ENCODE measurements at regions not wholly inside any gene's neighbourhood (a gene's known extent, or its start where the extent isn't known, plus 50 kb on each side); places are given as distances from the start of the nearest gene placed in this dataset.

- TF ChIP-seq ZNF10 (CRISPR knock-in tag; IDR thresholded peaks at IDR 0.05; ENCODE audit: borderline replicate concordance, low read depth) (no peak), FOXO1 (CRISPR knock-in tag; IDR thresholded peaks at IDR 0.05) (peak; percentile 69; the same call in 1 of the 2 replicates), SRSF9 (IDR thresholded peaks at IDR 0.05; ENCODE audit: borderline replicate concordance, insufficient read depth, low read depth, low read length, poor library complexity, severe bottlenecking) (no peak), ZFYVE20 (CRISPR knock-in tag; IDR thresholded peaks at IDR 0.05; ENCODE audit: borderline replicate concordance, low read depth) (no peak), ZNF615 (CRISPR knock-in tag; IDR thresholded peaks at IDR 0.05; ENCODE audit: borderline replicate concordance) (peak; percentile 77; the same call in 1 of the 2 replicates), HDAC1 (CRISPR knock-in tag; IDR thresholded peaks at IDR 0.05) (no peak), PHF20 (CRISPR knock-in tag; IDR thresholded peaks at IDR 0.05) (no peak), MAFK (conservative IDR thresholded peaks at IDR 0.05 in 1 of 2, IDR thresholded peaks at IDR 0.05 in 1 of 2; ENCODE audit: low read length in 2 of 2) (no peak), ZNF180 (CRISPR knock-in tag; IDR thresholded peaks at IDR 0.05; ENCODE audit: borderline replicate concordance, low read depth) (no peak), ZNF280B (CRISPR knock-in tag; IDR thresholded peaks at IDR 0.05; ENCODE audit: borderline replicate concordance) (peak; percentile 88; the same call in 1 of the 2 replicates), KMT2A (CRISPR knock-in tag; IDR thresholded peaks at IDR 0.05) (peak; percentile 42; the same call in 1 of the 2 replicates), PATZ1 (CRISPR knock-in tag; IDR thresholded peaks at IDR 0.05) (peak; percentile 36; the same call in 1 of the 2 replicates), GATA4 (IDR thresholded peaks at IDR 0.05; ENCODE audit: borderline replicate concordance, low read depth) (no peak), HOXA9 (CRISPR knock-in tag; IDR thresholded peaks at IDR 0.05; ENCODE audit: borderline replicate concordance) (no peak; the same call in 1 of the 2 replicates), RNF2 (conservative IDR thresholded peaks at IDR 0.05; ENCODE audit: low read depth) (peak; percentile 80; the same call in 1 of the 2 replicates), TRIM24 (CRISPR knock-in tag; IDR thresholded peaks at IDR 0.05) (no peak), CREB3 (CRISPR knock-in tag; IDR thresholded peaks at IDR 0.05) (peak; percentile 81; the same call in 1 of the 2 replicates), ZNF350 (CRISPR knock-in tag; IDR thresholded peaks at IDR 0.05; ENCODE audit: borderline replicate concordance, low read depth) (peak; percentile 88), CCDC6 (CRISPR knock-in tag; IDR thresholded peaks at IDR 0.05) (peak; percentile 89; the same call in 1 of the 2 replicates), CEBPB (IDR thresholded peaks at IDR 0.05; ENCODE audit: borderline replicate concordance, low read depth, low read length) (peak; percentile 92), ZNF335 (CRISPR knock-in tag; IDR thresholded peaks at IDR 0.05) (peak; percentile 79; the same call in 1 of the 2 replicates), ZNF841 (CRISPR knock-in tag; IDR thresholded peaks at IDR 0.05; ENCODE audit: borderline replicate concordance) (no peak), CREB1 (IDR thresholded peaks at IDR 0.05) (no peak), CREB1 (CRISPR knock-in tag; IDR thresholded peaks at IDR 0.05) (0 out of 2 replicates have a peak, but pooled peaks have one; percentile 29)
Observed at GRCh38 chr6:27630727-27631608, 158.1 kb upstream of the ZNF184 start (continued).

Data from HepG2 (cell line).